ENCODE measurements at regions not wholly inside any gene's neighbourhood (a gene's known extent, or its start where the extent isn't known, plus 50 kb on each side); places are given as distances from the start of the nearest gene placed in this dataset.

DNA sequence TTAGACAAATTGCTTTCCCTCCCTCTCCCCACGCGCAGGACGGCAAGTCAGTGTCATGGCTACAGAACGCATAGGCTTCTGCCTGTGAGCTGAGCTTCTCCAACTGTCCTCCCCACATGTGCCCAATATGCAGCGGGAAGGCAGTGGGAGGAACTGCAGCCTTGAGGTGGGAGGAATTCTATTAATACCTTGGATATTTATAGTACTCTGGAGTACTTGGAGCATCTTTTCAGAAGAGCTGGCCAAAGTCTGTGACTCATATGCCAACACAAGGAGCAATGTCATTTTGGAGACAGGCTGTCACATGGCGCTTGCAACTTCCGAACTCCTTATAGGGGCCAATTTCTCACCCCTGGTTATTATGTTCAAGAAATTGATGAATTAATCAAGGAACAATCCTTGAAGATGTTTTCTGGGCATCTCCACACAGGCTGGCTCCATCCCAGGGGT, 245.0 kb upstream of the SERP2 start:
- H3K4me3 ChIP-seq (ENCODE audit: low read depth, low read length) = no peak overlapping the region
- TF ChIP-seq, protein P1, sequence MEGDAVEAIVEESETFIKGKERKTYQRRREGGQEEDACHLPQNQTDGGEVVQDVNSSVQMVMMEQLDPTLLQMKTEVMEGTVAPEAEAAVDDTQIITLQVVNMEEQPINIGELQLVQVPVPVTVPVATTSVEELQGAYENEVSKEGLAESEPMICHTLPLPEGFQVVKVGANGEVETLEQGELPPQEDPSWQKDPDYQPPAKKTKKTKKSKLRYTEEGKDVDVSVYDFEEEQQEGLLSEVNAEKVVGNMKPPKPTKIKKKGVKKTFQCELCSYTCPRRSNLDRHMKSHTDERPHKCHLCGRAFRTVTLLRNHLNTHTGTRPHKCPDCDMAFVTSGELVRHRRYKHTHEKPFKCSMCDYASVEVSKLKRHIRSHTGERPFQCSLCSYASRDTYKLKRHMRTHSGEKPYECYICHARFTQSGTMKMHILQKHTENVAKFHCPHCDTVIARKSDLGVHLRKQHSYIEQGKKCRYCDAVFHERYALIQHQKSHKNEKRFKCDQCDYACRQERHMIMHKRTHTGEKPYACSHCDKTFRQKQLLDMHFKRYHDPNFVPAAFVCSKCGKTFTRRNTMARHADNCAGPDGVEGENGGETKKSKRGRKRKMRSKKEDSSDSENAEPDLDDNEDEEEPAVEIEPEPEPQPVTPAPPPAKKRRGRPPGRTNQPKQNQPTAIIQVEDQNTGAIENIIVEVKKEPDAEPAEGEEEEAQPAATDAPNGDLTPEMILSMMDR (conservative IDR thresholded peaks at IDR 0.05; ENCODE audit: low read depth, low read length) = no peak
- DNase-seq (ENCODE audit: low read depth) = no peak

DNA sequence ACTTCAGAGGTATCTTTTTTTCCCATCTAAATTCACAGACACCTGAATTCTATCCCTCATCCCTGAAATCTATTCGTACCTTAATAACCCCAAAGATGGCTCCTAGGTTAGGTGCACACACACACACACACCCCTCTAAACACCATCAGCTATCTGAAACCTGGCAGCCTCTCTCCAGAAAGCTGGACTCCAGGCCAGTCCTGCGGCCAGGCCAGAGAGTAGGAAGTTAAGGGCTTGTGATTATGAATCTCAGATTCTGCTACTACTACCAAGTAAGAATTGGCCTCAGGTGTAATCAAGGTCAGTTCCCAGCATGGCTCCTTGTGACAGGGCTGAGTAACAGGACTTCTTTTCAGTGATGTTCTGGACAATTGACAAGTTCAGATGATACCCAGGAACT, 244.2 kb upstream of the SERP2 start:
- TF ChIP-seq, protein P1 (conservative IDR thresholded peaks at IDR 0.05; ENCODE audit: low read depth, low read length) = no peak

GRCh38 chr13:44131069-44131614, 242.5 kb upstream of the SERP2 start:
- no peak overlapping the region for H3K4me3 ChIP-seq (ENCODE audit: low read depth, low read length)
- DNase-seq (ENCODE audit: low read depth) = no peak
- TF ChIP-seq, protein P1 (conservative IDR thresholded peaks at IDR 0.05; ENCODE audit: low read depth, low read length) = no peak

More for the DNA sequence above, 244.2 kb upstream of the SERP2 start:
- no peak overlapping the region for H3K4me3 ChIP-seq (ENCODE audit: low read depth, low read length)
- no peak for DNase-seq (ENCODE audit: low read depth)

GRCh38 chr13:44132710-44133109, 240.9 kb upstream of the SERP2 start:
- TF ChIP-seq, protein P1 (conservative IDR thresholded peaks at IDR 0.05; ENCODE audit: low read depth, low read length) = no peak
- no peak overlapping the region for H3K4me3 ChIP-seq (ENCODE audit: low read depth, low read length)
- no peak for DNase-seq (ENCODE audit: low read depth)

GRCh38 chr13:44133626-44134025, 240.0 kb upstream of the SERP2 start:
- no peak overlapping the region for H3K4me3 ChIP-seq (ENCODE audit: low read depth, low read length)
- TF ChIP-seq, protein P1 (conservative IDR thresholded peaks at IDR 0.05; ENCODE audit: low read depth, low read length) = no peak
- no peak for DNase-seq (ENCODE audit: low read depth)

DNA sequence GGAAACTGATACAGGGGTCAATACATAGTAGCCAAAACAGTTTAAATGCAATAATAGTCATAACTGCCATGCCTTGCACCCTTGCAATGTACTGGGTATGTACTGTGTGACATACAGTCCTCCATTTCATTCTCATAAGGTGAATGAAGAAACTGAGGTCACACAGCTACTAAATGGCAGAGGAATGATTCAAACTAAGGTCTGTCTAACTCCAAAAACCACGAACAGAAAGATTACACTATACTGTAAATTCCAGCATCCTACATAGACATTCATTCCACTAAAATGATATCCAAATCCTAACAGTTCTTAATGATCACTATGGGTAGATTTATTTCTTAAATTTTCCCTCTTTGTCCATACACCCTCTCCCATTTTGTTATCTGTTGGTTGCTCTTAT, 238.1 kb upstream of the SERP2 start:
- no peak overlapping the region for H3K4me3 ChIP-seq (ENCODE audit: low read depth, low read length)
- DNase-seq (ENCODE audit: low read depth) = no peak
- TF ChIP-seq, protein P1 (conservative IDR thresholded peaks at IDR 0.05; ENCODE audit: low read depth, low read length) = no peak

GRCh38 chr13:44136696-44137268, 236.8 kb upstream of the SERP2 start:
- no peak overlapping the region for H3K4me3 ChIP-seq (ENCODE audit: low read depth, low read length)
- DNase-seq (ENCODE audit: low read depth) = no peak
- TF ChIP-seq, protein P1 (conservative IDR thresholded peaks at IDR 0.05; ENCODE audit: low read depth, low read length) = no peak
